WERI-Rb-1 (cell line): ENCODE measurements at regions not wholly inside any gene's neighbourhood (a gene's known extent, or its start where the extent isn't known, plus 50 kb on each side); places are given as distances from the start of the nearest gene placed in this dataset.

Experiments used
- DNase-seq: peaks from one replicate; pipeline ENCODE4 v3.0.0-alpha.2; 2020
- H3K27ac ChIP-seq: fragments of 250-450 bp; sonication (Bioruptor Pico); 2 replicates; pipeline ENCODE4 v1.5.1; 2020; ENCODE audit warnings: mild to moderate bottlenecking, moderate library complexity
- H3K27me3 ChIP-seq: fragments of 250-450 bp; sonication (Bioruptor Pico); 2 replicates; pipeline ENCODE4 v1.5.1; 2021; ENCODE audit warnings: mild to moderate bottlenecking, low read depth, moderate library complexity; ENCODE audit not compliant: insufficient read depth, severe bottlenecking
- H3K36me3 ChIP-seq: fragments of 250-450 bp; sonication (Bioruptor Pico); 2 replicates; pipeline ENCODE4 v1.5.1; 2020; ENCODE audit warnings: mild to moderate bottlenecking, moderate library complexity
- H3K4me3 ChIP-seq: 2 replicates; pipeline ENCODE4 v1.5.1; 2011; ENCODE audit warnings: low read depth, mild to moderate bottlenecking, control low read depth, low read length
- H3K9me3 ChIP-seq: fragments of 250-450 bp; sonication (Bioruptor Pico); 2 replicates; pipeline ENCODE4 v1.5.1; 2021; ENCODE audit warnings: mild to moderate bottlenecking, moderate library complexity; ENCODE audit not compliant: severe bottlenecking
- TF ChIP-seq, protein P1 (sequence below): IDR thresholded peaks from 2 replicates; pipeline ENCODE4 v1.5.1; 2011; ENCODE audit warnings: low read depth, mild to moderate bottlenecking, control low read depth, inconsistent platforms, low read length

- H3K4me3 ChIP-seq: no peak overlapping the region
- peaks cover 71% of the 10 kb centered on the region for H3K27me3 ChIP-seq
- TF ChIP-seq, protein P1, sequence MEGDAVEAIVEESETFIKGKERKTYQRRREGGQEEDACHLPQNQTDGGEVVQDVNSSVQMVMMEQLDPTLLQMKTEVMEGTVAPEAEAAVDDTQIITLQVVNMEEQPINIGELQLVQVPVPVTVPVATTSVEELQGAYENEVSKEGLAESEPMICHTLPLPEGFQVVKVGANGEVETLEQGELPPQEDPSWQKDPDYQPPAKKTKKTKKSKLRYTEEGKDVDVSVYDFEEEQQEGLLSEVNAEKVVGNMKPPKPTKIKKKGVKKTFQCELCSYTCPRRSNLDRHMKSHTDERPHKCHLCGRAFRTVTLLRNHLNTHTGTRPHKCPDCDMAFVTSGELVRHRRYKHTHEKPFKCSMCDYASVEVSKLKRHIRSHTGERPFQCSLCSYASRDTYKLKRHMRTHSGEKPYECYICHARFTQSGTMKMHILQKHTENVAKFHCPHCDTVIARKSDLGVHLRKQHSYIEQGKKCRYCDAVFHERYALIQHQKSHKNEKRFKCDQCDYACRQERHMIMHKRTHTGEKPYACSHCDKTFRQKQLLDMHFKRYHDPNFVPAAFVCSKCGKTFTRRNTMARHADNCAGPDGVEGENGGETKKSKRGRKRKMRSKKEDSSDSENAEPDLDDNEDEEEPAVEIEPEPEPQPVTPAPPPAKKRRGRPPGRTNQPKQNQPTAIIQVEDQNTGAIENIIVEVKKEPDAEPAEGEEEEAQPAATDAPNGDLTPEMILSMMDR: no peak
- H3K27ac ChIP-seq: no peak overlapping the region
- H3K9me3 ChIP-seq: no peaks in the 10 kb centered on the region
- no peaks in the 10 kb centered on the region for H3K36me3 ChIP-seq
- DNase-seq: no peak
Observed at GRCh38 chr11:69415411-69416142, 65.9 kb upstream of the LINC01488 start.

DNA sequence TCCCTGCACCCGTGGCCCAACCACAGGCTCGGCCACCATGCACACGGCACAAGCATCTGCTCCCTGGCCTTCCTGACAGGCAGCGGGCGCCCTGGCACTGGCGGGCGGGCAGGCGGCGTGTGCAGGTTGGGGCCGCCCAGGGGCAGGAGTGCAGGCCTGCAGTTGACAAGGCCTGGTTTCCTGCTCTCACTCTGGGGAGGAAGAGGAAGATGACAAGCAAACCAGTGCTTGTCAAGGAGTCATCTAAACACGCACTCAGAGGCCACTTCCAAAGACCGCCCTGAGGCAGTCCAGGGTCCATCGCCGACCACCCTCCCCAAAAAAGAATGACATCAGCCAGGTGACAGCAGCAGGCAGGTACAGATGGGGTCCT is 65.3 kb upstream of the LINC01488 start:
- peaks cover 72% of the 10 kb centered on the region for H3K27me3 ChIP-seq
- DNase-seq: no peak
- H3K27ac ChIP-seq: no peak overlapping the region
- TF ChIP-seq, protein P1: no peak
- no peaks in the 10 kb centered on the region for H3K9me3 ChIP-seq
- H3K4me3 ChIP-seq: no peak overlapping the region
- H3K36me3 ChIP-seq: no peaks in the 10 kb centered on the region

- DNase-seq: no peak
- H3K9me3 ChIP-seq: no peaks in the 10 kb centered on the region
- TF ChIP-seq, protein P1: no peak
- H3K27me3 ChIP-seq: peaks cover 64% of the 10 kb centered on the region
- H3K4me3 ChIP-seq: no peak overlapping the region
- H3K27ac ChIP-seq: no peak overlapping the region
- no peaks in the 10 kb centered on the region for H3K36me3 ChIP-seq
Observed at GRCh38 chr11:69416762-69417698, 64.4 kb upstream of the LINC01488 start.

DNA sequence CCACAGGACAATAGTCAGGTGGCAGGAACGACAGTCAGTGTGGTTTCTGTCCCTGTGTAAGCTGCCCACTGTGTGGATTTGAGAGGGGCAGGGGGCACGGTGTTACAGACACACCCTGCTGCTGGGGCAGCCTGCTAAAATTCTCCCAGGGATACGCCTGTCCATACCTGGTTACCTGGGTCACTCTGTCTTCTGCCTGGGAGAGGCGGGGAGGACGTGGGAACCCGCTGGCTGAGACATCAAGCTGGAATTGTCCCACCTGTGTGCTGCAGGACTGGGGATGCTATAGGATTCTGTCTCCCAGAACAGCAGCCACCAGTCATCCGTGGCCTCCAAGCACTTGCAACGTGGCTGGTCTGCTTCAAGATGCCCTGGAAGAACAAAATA is 63.8 kb upstream of the LINC01488 start:
- DNase-seq: no peak
- peaks cover 61% of the 10 kb centered on the region for H3K27me3 ChIP-seq
- H3K27ac ChIP-seq: no peak overlapping the region
- H3K9me3 ChIP-seq: no peaks in the 10 kb centered on the region
- TF ChIP-seq, protein P1: no peak
- no peaks in the 10 kb centered on the region for H3K36me3 ChIP-seq
- H3K4me3 ChIP-seq: no peak overlapping the region

- Histone ChIP-seq H3K4me3 (no peak overlapping the region), H3K27ac (no peak overlapping the region), H3K27me3 (peaks cover 57% of the 10 kb centered on the region), H3K36me3 (no peaks in the 10 kb centered on the region), H3K9me3 (no peaks in the 10 kb centered on the region)
- TF ChIP-seq, protein P1: no peak
- DNase-seq: no peak
Observed at GRCh38 chr11:69418576-69419296, 62.7 kb upstream of the LINC01488 start.
